ENCODE measurements at regions not wholly inside any gene's neighbourhood (a gene's known extent, or its start where the extent isn't known, plus 50 kb on each side); places are given as distances from the start of the nearest gene placed in this dataset.

GRCh38 chr1:245054105-245054504 is 100.7 kb upstream of the KIF26B start:
- TF ChIP-seq POLR2AphosphoS5 (IDR thresholded peaks at IDR 0.05) = no peak
- TF ChIP-seq CTCF (IDR thresholded peaks at IDR 0.05) = no peak
- TF ChIP-seq EP300 (IDR thresholded peaks at IDR 0.05) = no peak
- TF ChIP-seq POLR2A (IDR thresholded peaks at IDR 0.05) = no peak

All from stomach (tissue), 4 donors.